ENCODE measurements at regions not wholly inside any gene's neighbourhood (a gene's known extent, or its start where the extent isn't known, plus 50 kb on each side); places are given as distances from the start of the nearest gene placed in this dataset.

GRCh38 chr4:185892165-185892564 is 80.2 kb upstream of the SORBS2 start:
- TF ChIP-seq CTCF (IDR thresholded peaks at IDR 0.05) (no peak), POLR2A (IDR thresholded peaks at IDR 0.05) (no peak), EP300 (IDR thresholded peaks at IDR 0.05) (no peak)
